Esophagus (tissue), 2 donors: ENCODE measurements at regions not wholly inside any gene's neighbourhood (a gene's known extent, or its start where the extent isn't known, plus 50 kb on each side); places are given as distances from the start of the nearest gene placed in this dataset.
"Not testable (repeated sequence)": the region's sequence is repeated elsewhere in the genome, so short reads cannot be mapped to it uniquely, and the experiment has no call there.

Experiments
- H3K27ac ChIP-seq, 2 donors: one replicate each; pipeline ENCODE4 v1.5.1; 2013; ENCODE audit warnings: low read depth in 2 of 2, mild to moderate bottlenecking in 2 of 2, inconsistent platforms in 1 of 2, low read length in 1 of 2, moderate library complexity in 1 of 2
- H3K27me3 ChIP-seq, 2 donors: one replicate each; pipeline ENCODE4 v1.6.1; 2013; ENCODE audit warnings: low read length in 2 of 2, control low read depth in 1 of 2, mild to moderate bottlenecking in 1 of 2; ENCODE audit not compliant: insufficient read depth in 2 of 2, control insufficient read depth in 1 of 2
- H3K36me3 ChIP-seq, 2 donors: one replicate each; pipeline ENCODE4 v1.6.1; 2013; ENCODE audit warnings: low read length in 1 of 2; ENCODE audit not compliant: control insufficient read depth in 2 of 2, insufficient read depth in 2 of 2
- H3K4me1 ChIP-seq, 2 donors: one replicate each; pipeline ENCODE4 v1.6.1; 2013; ENCODE audit warnings: low read length in 1 of 2; ENCODE audit not compliant: control insufficient read depth in 2 of 2, insufficient read depth in 2 of 2
- H3K4me3 ChIP-seq, 2 donors: one replicate each; pipeline ENCODE4 v1.5.1; 2013; ENCODE audit warnings: low read length in 2 of 2, mild to moderate bottlenecking in 2 of 2, low read depth in 1 of 2, moderate library complexity in 1 of 2
- H3K9me3 ChIP-seq, 2 donors: one replicate each; pipeline ENCODE4 v1.6.1; 2013; ENCODE audit warnings: mild to moderate bottlenecking in 2 of 2, low read depth in 1 of 2, low read length in 1 of 2, moderate library complexity in 1 of 2; ENCODE audit not compliant: control insufficient read depth in 2 of 2, insufficient read depth in 1 of 2
- WGBS, 2 donors: extraction: QIAGEN DNeasy Blood & Tissue Kit; methylation state at CpG; one replicate each; pipeline ENCODE4 v1.1.7; 2013; 5-methylcytosine and 5-hydroxymethylcytosine counted together
- donor health status: healthy with polysubstance abuse.
- donor health status: Bipolar disorder and iron deficiency.

- Histone ChIP-seq H3K27me3 (no peaks in the 10 kb centered on the region), H3K4me3 (no peak overlapping the region), H3K4me1 (peaks cover 0 to 2% of the 10 kb centered on the region in 2 donors), H3K36me3 (no peaks in the 10 kb centered on the region), H3K9me3 (no peaks in the 10 kb centered on the region), H3K27ac (no peak overlapping the region)
- WGBS, 2 donors, result 79 to 80% methylated on average over 3 of the region's 3 CpGs
Observed at GRCh38 chr21:17725339-17725738, 93.8 kb downstream of the C21orf91 start.

DNA sequence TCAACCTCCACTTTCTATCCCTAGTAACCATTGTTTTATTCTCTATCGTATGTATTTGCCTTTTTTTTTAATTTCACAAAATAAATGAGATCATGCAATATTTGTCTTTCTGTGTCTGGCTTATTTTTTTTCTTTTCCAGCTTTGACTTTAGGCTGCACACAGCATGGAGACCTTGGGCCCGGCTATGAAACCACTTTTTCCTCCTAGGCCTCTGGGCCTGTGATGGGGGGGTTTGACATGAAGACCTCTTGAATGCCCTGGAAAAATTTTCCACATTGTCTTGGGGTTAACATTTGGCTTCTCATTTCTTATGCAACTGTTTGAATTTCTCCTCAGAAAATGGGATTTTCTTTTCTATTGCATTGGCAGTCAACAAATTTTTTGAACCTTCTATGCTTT, 100.2 kb upstream of the BTG3 start:
- WGBS, 2 donors, result 85 to 94% methylated on average over 2 of the region's 2 CpGs
- H3K4me3 ChIP-seq, result no peak overlapping the region
- H3K27me3 ChIP-seq, result no peaks in the 10 kb centered on the region
- no peaks in the 10 kb centered on the region for H3K36me3 ChIP-seq
- H3K9me3 ChIP-seq, result no peaks in the 10 kb centered on the region
- no peaks in the 10 kb centered on the region for H3K4me1 ChIP-seq
- no peak overlapping the region for H3K27ac ChIP-seq

- Histone ChIP-seq H3K27ac (no peak overlapping the region), H3K9me3 (no peaks in the 10 kb centered on the region), H3K4me3 (no peak overlapping the region), H3K27me3 (no peaks in the 10 kb centered on the region), H3K4me1 (no peaks in the 10 kb centered on the region), H3K36me3 (no peaks in the 10 kb centered on the region)
Observed at GRCh38 chr21:17711896-17712295, 99.2 kb upstream of the BTG3 start.

- Histone ChIP-seq H3K27me3 (no peaks in the 10 kb centered on the region), H3K4me3 (no peak overlapping the region), H3K27ac (no peak overlapping the region), H3K36me3 (no peaks in the 10 kb centered on the region), H3K9me3 (no peaks in the 10 kb centered on the region), H3K4me1 (no peaks in the 10 kb centered on the region)
Observed at GRCh38 chr21:17709266-17709611, 96.5 kb upstream of the BTG3 start.

- no peaks in the 10 kb centered on the region for H3K36me3 ChIP-seq
- H3K4me3 ChIP-seq, result no peak overlapping the region
- 45% methylated on average over 5 of the region's 5 CpGs for WGBS, 2 donors
- H3K4me1 ChIP-seq, result no peaks in the 10 kb centered on the region
- no peaks in the 10 kb centered on the region for H3K9me3 ChIP-seq
- H3K27me3 ChIP-seq, result no peaks in the 10 kb centered on the region
- H3K27ac ChIP-seq, result no peak overlapping the region
Observed at GRCh38 chr21:17708522-17709265, 96.0 kb upstream of the BTG3 start.

DNA sequence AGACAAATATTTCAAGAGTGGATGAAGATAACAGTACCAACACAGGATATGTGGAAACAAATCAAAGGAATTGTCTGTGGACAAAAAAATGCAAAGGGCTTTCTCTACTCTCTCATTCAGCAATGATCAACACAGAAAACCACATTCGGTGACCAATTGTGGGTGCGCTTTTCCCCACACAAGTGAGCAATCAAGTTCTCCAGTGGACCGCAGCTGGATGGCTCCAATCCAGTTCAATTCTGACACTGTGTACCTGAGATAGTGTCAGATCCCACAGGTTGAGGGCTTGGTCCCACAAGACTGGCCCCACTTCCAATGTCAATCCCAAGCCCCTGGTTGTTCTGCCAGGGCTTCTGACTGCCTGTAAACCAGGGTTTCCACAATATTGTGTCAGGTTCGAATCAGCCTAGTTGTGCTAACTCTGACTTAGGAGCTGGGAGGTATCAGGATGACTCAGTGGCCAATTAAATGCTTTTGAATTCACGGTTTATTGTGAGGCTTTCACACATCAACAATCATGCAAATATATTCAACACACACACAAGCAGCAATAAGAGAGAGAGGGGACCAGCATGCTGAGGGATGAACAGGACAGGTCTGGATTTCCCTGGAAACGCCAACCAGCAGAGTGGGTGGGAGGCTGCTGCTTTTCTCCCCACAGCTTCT, 87.0 kb upstream of the BTG3 start:
- Histone ChIP-seq H3K9me3 (no peaks in the 10 kb centered on the region), H3K27ac (no peak overlapping the region)

DNA sequence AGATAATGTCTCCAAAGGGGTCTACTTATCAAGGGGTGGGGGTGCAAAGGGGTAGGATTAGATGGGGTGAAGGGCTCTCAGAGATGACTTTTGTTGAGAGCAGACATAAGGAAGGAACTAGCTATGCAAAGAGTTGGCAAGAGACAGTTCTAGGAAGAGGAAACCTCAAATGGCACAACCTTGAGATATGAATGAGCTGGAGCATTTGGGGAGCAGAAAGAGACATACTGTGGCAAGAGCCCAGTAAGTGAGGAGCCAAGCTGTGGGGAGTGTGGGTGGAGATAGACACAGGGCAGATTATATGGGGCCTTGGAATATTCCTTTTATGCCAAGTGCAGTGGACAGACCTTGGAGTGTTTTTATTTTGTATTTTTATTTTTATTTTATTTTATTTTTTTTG, 84.8 kb upstream of the BTG3 start:
- Histone ChIP-seq H3K27ac (no peak overlapping the region), H3K4me3 (no peak overlapping the region)

More for the DNA sequence above, 87.0 kb upstream of the BTG3 start:
- no peak overlapping the region for H3K4me3 ChIP-seq
- no peaks in the 10 kb centered on the region for H3K36me3 ChIP-seq
- WGBS, 2 donors, result 84 to 86% methylated on average over 6 of the region's 6 CpGs
- H3K27me3 ChIP-seq, result no peaks in the 10 kb centered on the region
- H3K4me1 ChIP-seq, result no peaks in the 10 kb centered on the region

GRCh38 chr21:17694416-17694815, 81.7 kb upstream of the BTG3 start:
- not testable (repeated sequence) for H3K4me3 ChIP-seq, H3K27ac ChIP-seq, H3K9me3 ChIP-seq, H3K27me3 ChIP-seq, H3K36me3 ChIP-seq, H3K4me1 ChIP-seq
- WGBS, 2 donors, result 87 to 92% methylated on average over 7 to 8 of the region's 9 CpGs

More for the DNA sequence above, 84.8 kb upstream of the BTG3 start:
- Histone ChIP-seq H3K9me3 (no peaks in the 10 kb centered on the region), H3K27me3 (no peaks in the 10 kb centered on the region), H3K4me1 (no peaks in the 10 kb centered on the region), H3K36me3 (no peaks in the 10 kb centered on the region)

GRCh38 chr21:17693801-17694200, 81.1 kb upstream of the BTG3 start:
- no peak overlapping the region for H3K27ac ChIP-seq
- no peak overlapping the region for H3K4me3 ChIP-seq
- no peaks in the 10 kb centered on the region for H3K27me3 ChIP-seq
- WGBS, 2 donors, result 77 to 81% methylated on average over 8 of the region's 8 CpGs
- H3K36me3 ChIP-seq, result no peaks in the 10 kb centered on the region
- H3K9me3 ChIP-seq, result no peaks in the 10 kb centered on the region
- H3K4me1 ChIP-seq, result peaks cover 2% of the 10 kb centered on the region in 2 donors

- Histone ChIP-seq H3K27ac (peak overlapping the region; percentile 84 to 94), H3K27me3 (no peaks in the 10 kb centered on the region), H3K4me3 (no peak overlapping the region), H3K9me3 (no peaks in the 10 kb centered on the region), H3K36me3 (no peaks in the 10 kb centered on the region), H3K4me1 (peaks cover 2 to 3% of the 10 kb centered on the region in 2 donors)
- 58 to 64% methylated on average over 1 of the region's 1 CpG for WGBS, 2 donors
Observed at GRCh38 chr21:17690078-17690494, 77.4 kb upstream of the BTG3 start.
